MG63 (cell line): ENCODE measurements at regions not wholly inside any gene's neighbourhood (a gene's known extent, or its start where the extent isn't known, plus 50 kb on each side); places are given as distances from the start of the nearest gene placed in this dataset.
"Not testable (repeated sequence)": the region's sequence is repeated elsewhere in the genome, so short reads cannot be mapped to it uniquely, and the experiment has no call there.

Source experiments
- DNase-seq: peaks from one replicate; pipeline ENCODE4 v3.0.0-alpha.2; 2020
- H3K27me3 ChIP-seq: fragments of 250-450 bp; sonication (Bioruptor Pico); 2 replicates; pipeline ENCODE4 v1.5.1; 2020; ENCODE audit warnings: mild to moderate bottlenecking, moderate library complexity
- H3K36me3 ChIP-seq: fragments of 250-450 bp; sonication (Bioruptor Pico); 2 replicates; pipeline ENCODE4 v1.5.1; 2020; ENCODE audit warnings: mild to moderate bottlenecking, moderate library complexity
- H3K4me3 ChIP-seq: fragments of 250-450 bp; sonication (Bioruptor Pico); 2 replicates; pipeline ENCODE4 v1.5.1; 2020; ENCODE audit warnings: mild to moderate bottlenecking, moderate library complexity
- H3K9me3 ChIP-seq: fragments of 250-450 bp; sonication (Bioruptor Pico); 2 replicates; pipeline ENCODE4 v1.5.1; 2020; ENCODE audit warnings: mild to moderate bottlenecking, moderate library complexity

GRCh38 chr7:15809936-15810335 lies 123.5 kb upstream of the MEOX2 start:
- H3K27me3 ChIP-seq, H3K36me3 ChIP-seq, H3K4me3 ChIP-seq, H3K9me3 ChIP-seq, DNase-seq: not testable (repeated sequence)

DNA sequence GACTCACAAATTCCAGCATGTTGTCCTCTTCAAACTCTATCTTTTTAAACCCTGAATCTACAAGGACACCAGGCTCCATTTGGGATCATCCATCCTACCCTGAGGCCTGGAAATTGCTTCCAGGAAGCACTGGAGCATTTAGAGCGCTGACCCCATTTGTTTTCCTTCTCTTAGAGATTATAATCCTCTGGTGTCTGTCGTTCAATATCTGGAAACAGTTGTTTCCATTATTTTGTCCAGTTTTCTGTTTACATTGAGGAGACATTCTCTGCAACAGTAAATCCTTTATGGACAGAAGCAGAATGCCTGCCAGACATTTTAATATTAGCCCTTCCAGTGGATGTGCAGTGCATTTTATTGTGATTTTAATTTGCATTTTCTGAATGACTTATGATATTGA lies 119.4 kb upstream of the MEOX2 start:
- Histone ChIP-seq H3K36me3 (no peaks in the 10 kb centered on the region), H3K27me3 (no peaks in the 10 kb centered on the region; the same call in 1 of the 2 replicates), H3K4me3 (no peak overlapping the region), H3K9me3 (no peaks in the 10 kb centered on the region)
- DNase-seq: no peak

- no peaks in the 10 kb centered on the region for H3K36me3 ChIP-seq
- no peak for DNase-seq
Measured at GRCh38 chr7:15802425-15802824, 115.9 kb upstream of the MEOX2 start.

GRCh38 chr7:15801551-15801950 lies 115.1 kb upstream of the MEOX2 start:
- H3K9me3 ChIP-seq: no peaks in the 10 kb centered on the region
- no peaks in the 10 kb centered on the region; the same call in 1 of the 2 replicates for H3K27me3 ChIP-seq
- no peak for DNase-seq
- no peak overlapping the region for H3K4me3 ChIP-seq
- no peaks in the 10 kb centered on the region for H3K36me3 ChIP-seq

More at GRCh38 chr7:15802425-15802824, 115.9 kb upstream of the MEOX2 start:
- no peaks in the 10 kb centered on the region; the same call in 1 of the 2 replicates for H3K27me3 ChIP-seq
- no peak overlapping the region for H3K4me3 ChIP-seq
- no peaks in the 10 kb centered on the region for H3K9me3 ChIP-seq

DNA sequence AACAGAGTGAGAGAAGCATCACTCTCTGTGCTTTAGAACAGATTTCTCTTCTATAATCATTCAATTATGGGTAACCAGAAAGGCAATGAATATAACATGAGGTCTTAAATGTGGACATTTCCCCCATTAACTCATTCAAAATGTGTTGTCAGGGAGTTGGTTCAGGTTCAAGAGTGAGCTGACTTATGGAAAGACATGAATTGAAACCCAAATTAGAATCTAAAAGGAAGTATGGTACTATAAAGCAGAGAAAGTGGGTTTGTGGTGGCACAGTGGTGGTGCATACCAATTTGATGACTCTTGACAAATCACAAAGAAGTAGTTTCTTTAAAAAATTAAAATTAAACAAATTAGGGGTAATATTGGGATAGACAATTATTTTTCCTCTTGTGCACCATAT lies 114.6 kb upstream of the MEOX2 start:
- DNase-seq: no peak
- H3K9me3 ChIP-seq: no peaks in the 10 kb centered on the region

DNA sequence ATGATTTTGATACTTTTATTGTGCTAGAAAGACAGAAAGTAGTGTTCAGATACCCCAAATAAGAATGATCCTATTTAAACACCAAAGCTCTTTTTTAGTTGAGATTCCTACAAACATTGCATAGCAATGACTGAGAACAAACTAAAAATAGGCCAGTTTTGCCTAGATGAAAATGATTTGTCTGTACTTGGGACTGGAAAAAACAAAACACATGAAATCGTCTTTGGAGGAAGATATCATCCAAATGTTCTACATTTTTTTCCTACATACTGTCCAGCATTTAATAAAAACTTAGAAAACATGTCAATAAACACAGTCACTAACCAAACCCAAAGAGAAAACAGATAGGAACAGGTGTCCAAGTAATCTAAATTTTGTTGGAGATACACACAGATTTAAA lies 111.6 kb upstream of the MEOX2 start:
- H3K36me3 ChIP-seq: no peaks in the 10 kb centered on the region
- no peaks in the 10 kb centered on the region for H3K27me3 ChIP-seq
- DNase-seq: no peak
- H3K9me3 ChIP-seq: no peaks in the 10 kb centered on the region
- no peak overlapping the region for H3K4me3 ChIP-seq

More for the DNA sequence above, 114.6 kb upstream of the MEOX2 start:
- no peak overlapping the region for H3K4me3 ChIP-seq
- no peaks in the 10 kb centered on the region for H3K36me3 ChIP-seq
- H3K27me3 ChIP-seq: no peaks in the 10 kb centered on the region; the same call in 1 of the 2 replicates

DNA sequence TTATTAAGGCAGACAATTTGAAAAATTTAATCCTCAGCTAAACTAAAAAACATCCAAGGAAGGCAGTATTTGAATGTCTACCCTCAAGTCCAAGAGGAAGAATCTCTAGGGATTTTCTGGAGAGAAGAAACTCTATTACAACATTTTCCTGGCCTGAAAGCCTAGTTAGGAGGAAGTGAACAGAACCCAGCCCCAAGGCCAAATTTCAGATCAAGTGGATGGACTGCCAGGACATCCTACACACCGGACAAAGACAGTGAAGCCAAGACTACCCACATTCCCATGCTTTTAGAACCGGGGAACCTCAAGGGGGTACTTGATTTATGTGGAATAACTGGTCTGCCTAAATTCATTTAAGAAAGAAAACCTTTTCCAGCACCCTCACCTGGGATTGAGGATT lies 108.9 kb upstream of the MEOX2 start:
- Histone ChIP-seq H3K9me3 (no peaks in the 10 kb centered on the region), H3K4me3 (no peak overlapping the region), H3K27me3 (no peaks in the 10 kb centered on the region), H3K36me3 (no peaks in the 10 kb centered on the region)
- DNase-seq: no peak

- Histone ChIP-seq H3K36me3 (no peaks in the 10 kb centered on the region), H3K27me3 (no peaks in the 10 kb centered on the region), H3K4me3 (no peak overlapping the region), H3K9me3 (no peaks in the 10 kb centered on the region)
- DNase-seq: no peak
Measured at GRCh38 chr7:15794801-15795200, 108.3 kb upstream of the MEOX2 start.

- Histone ChIP-seq H3K9me3 (no peaks in the 10 kb centered on the region), H3K4me3 (no peak overlapping the region), H3K36me3 (no peaks in the 10 kb centered on the region), H3K27me3 (no peaks in the 10 kb centered on the region)
- no peak for DNase-seq
Measured at GRCh38 chr7:15784694-15785030, 98.2 kb upstream of the MEOX2 start.

- Histone ChIP-seq H3K27me3 (no peaks in the 10 kb centered on the region), H3K4me3 (no peak overlapping the region), H3K36me3 (no peaks in the 10 kb centered on the region), H3K9me3 (no peaks in the 10 kb centered on the region)
- no peak for DNase-seq
Measured at GRCh38 chr7:15783987-15784693, 97.7 kb upstream of the MEOX2 start.

DNA sequence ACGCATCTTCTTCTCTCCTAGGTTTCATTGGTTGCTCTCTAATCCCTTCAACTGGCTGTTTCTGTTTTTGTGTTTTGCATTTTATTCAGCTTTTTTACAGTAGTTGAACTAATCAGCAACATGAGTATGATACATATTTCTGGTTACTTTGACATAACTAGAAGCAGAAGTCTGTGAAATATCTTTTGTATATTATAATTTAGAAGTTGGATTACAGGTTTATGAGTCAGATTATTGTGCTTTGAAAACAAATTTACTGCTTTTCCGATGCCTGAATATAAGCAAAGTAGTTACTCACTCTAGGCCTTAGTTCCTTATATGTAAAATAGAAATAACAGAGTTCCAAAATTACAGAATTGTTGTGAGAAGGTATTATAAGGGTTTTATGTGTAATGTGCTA lies 96.2 kb upstream of the MEOX2 start:
- Histone ChIP-seq H3K27me3 (no peaks in the 10 kb centered on the region), H3K4me3 (no peak overlapping the region), H3K9me3 (no peaks in the 10 kb centered on the region), H3K36me3 (no peaks in the 10 kb centered on the region)
- no peak for DNase-seq

GRCh38 chr7:15781944-15782343 lies 95.5 kb upstream of the MEOX2 start:
- DNase-seq: no peak
- H3K9me3 ChIP-seq: no peaks in the 10 kb centered on the region
- no peaks in the 10 kb centered on the region for H3K36me3 ChIP-seq
- H3K27me3 ChIP-seq: no peaks in the 10 kb centered on the region
- H3K4me3 ChIP-seq: no peak overlapping the region

- peak; percentile 2 for DNase-seq
- Histone ChIP-seq H3K27me3 (no peaks in the 10 kb centered on the region), H3K36me3 (no peaks in the 10 kb centered on the region), H3K9me3 (no peaks in the 10 kb centered on the region), H3K4me3 (no peak overlapping the region)
Measured at GRCh38 chr7:15780271-15780670, 93.8 kb upstream of the MEOX2 start.

- DNase-seq: no peak
Measured at GRCh38 chr7:15778191-15778590, 91.7 kb upstream of the MEOX2 start.

GRCh38 chr7:15765753-15766152 lies 79.3 kb upstream of the MEOX2 start:
- H3K36me3 ChIP-seq: no peaks in the 10 kb centered on the region
- no peak overlapping the region for H3K4me3 ChIP-seq
- no peaks in the 10 kb centered on the region for H3K27me3 ChIP-seq
- no peak for DNase-seq
- no peaks in the 10 kb centered on the region for H3K9me3 ChIP-seq

More at GRCh38 chr7:15778191-15778590, 91.7 kb upstream of the MEOX2 start:
- H3K36me3 ChIP-seq: no peaks in the 10 kb centered on the region
- no peaks in the 10 kb centered on the region for H3K27me3 ChIP-seq
- no peak overlapping the region for H3K4me3 ChIP-seq
- no peaks in the 10 kb centered on the region for H3K9me3 ChIP-seq

DNA sequence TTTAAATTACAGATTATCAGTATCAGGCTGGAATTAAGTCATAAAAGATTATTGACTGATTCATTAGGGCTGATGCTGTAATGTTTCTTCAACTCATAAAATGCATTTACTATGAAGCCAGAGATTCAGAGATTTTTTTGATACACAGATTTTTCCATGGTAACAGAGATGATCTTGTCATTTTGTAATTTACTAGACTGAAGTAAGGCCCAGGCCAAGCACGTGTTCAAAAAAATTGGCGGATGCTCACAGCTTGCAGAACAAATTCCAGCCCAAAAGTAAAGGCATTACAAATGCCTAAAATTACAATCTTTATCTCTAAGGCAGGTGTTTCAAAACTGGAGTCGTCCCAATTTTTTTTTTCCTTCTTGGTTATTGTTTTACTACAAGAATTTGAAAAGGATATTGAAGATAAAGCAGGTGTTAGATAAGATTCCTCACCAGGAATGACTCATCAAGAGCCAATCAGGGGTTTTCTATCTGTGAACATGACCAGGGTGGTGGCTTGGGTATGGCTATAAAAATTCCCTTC lies 78.4 kb upstream of the MEOX2 start:
- H3K27me3 ChIP-seq: no peaks in the 10 kb centered on the region
- H3K36me3 ChIP-seq: no peaks in the 10 kb centered on the region
- DNase-seq: no peak
- H3K4me3 ChIP-seq: no peak overlapping the region
- H3K9me3 ChIP-seq: no peaks in the 10 kb centered on the region

GRCh38 chr7:15764010-15764409 lies 77.5 kb upstream of the MEOX2 start:
- Histone ChIP-seq H3K27me3 (no peaks in the 10 kb centered on the region), H3K9me3 (no peaks in the 10 kb centered on the region), H3K36me3 (no peaks in the 10 kb centered on the region), H3K4me3 (no peak overlapping the region)
- DNase-seq: no peak
